ENCODE measurements at regions not wholly inside any gene's neighbourhood (a gene's known extent, or its start where the extent isn't known, plus 50 kb on each side); places are given as distances from the start of the nearest gene placed in this dataset.

GRCh38 chr4:16450031-16450430 is 223.8 kb upstream of the TAPT1 start:
- TF ChIP-seq CTCF (IDR thresholded peaks at IDR 0.05) (no peak), POLR2A (IDR thresholded peaks at IDR 0.05) (no peak)
